ENCODE measurements at regions not wholly inside any gene's neighbourhood (a gene's known extent, or its start where the extent isn't known, plus 50 kb on each side); places are given as distances from the start of the nearest gene placed in this dataset.

GRCh38 chr18:78630356-78630755, 349.3 kb upstream of the SALL3 start:
- TF ChIP-seq REST (IDR thresholded peaks at IDR 0.05; ENCODE audit: insufficient read depth in 1 of 2, low read depth in 2 of 2, low read length in 2 of 2) (no peak), POLR2AphosphoS5 (IDR thresholded peaks at IDR 0.05; ENCODE audit: low read depth, low read length) (no peak), SIN3A (IDR thresholded peaks at IDR 0.05; ENCODE audit: borderline replicate concordance, insufficient read depth, low read length) (no peak), FOXP2 (optimal IDR thresholded peaks at IDR 0.05; ENCODE audit: borderline replicate concordance, extremely low read depth, extremely low read length, insufficient read depth) (no peak)

- TF ChIP-seq REST (IDR thresholded peaks at IDR 0.05; ENCODE audit: insufficient read depth in 1 of 2, low read depth in 2 of 2, low read length in 2 of 2), result no peak
- no peak for TF ChIP-seq FOXP2 (optimal IDR thresholded peaks at IDR 0.05; ENCODE audit: borderline replicate concordance, extremely low read depth, extremely low read length, insufficient read depth)
- TF ChIP-seq TAF1 (IDR thresholded peaks at IDR 0.05; ENCODE audit: borderline replicate concordance, insufficient read depth, low read length), result no peak
- TF ChIP-seq POLR2AphosphoS5 (IDR thresholded peaks at IDR 0.05; ENCODE audit: low read depth, low read length), result no peak
- no peak for TF ChIP-seq SIN3A (IDR thresholded peaks at IDR 0.05; ENCODE audit: borderline replicate concordance, insufficient read depth, low read length)
Observed at GRCh38 chr18:78630981-78631510, 348.6 kb upstream of the SALL3 start.

GRCh38 chr18:78632111-78632541, 347.5 kb upstream of the SALL3 start:
- TF ChIP-seq POLR2AphosphoS5 (IDR thresholded peaks at IDR 0.05; ENCODE audit: low read depth, low read length) (no peak), SIN3A (IDR thresholded peaks at IDR 0.05; ENCODE audit: borderline replicate concordance, insufficient read depth, low read length) (no peak), FOXP2 (optimal IDR thresholded peaks at IDR 0.05; ENCODE audit: borderline replicate concordance, extremely low read depth, extremely low read length, insufficient read depth) (no peak), REST (IDR thresholded peaks at IDR 0.05; ENCODE audit: insufficient read depth in 1 of 2, low read depth in 2 of 2, low read length in 2 of 2) (no peak), TAF1 (IDR thresholded peaks at IDR 0.05; ENCODE audit: borderline replicate concordance, insufficient read depth, low read length) (no peak)

GRCh38 chr18:78634061-78634696, 345.4 kb upstream of the SALL3 start:
- TF ChIP-seq SIN3A (IDR thresholded peaks at IDR 0.05; ENCODE audit: borderline replicate concordance, insufficient read depth, low read length), result no peak
- TF ChIP-seq FOXP2 (optimal IDR thresholded peaks at IDR 0.05; ENCODE audit: borderline replicate concordance, extremely low read depth, extremely low read length, insufficient read depth), result no peak
- no peak for TF ChIP-seq REST (IDR thresholded peaks at IDR 0.05; ENCODE audit: insufficient read depth in 1 of 2, low read depth in 2 of 2, low read length in 2 of 2)
- TF ChIP-seq TAF1 (IDR thresholded peaks at IDR 0.05; ENCODE audit: borderline replicate concordance, insufficient read depth, low read length), result no peak
- no peak for TF ChIP-seq POLR2AphosphoS5 (IDR thresholded peaks at IDR 0.05; ENCODE audit: low read depth, low read length)
